Right atrium auricular region (tissue), 2 donors: ENCODE measurements at regions not wholly inside any gene's neighbourhood (a gene's known extent, or its start where the extent isn't known, plus 50 kb on each side); places are given as distances from the start of the nearest gene placed in this dataset.

Experiments used
- DNase-seq: peaks from one replicate; pipeline ENCODE4 v3.0.0-alpha.2; 2019; ENCODE audit warnings: low spot score
- H3K27ac ChIP-seq, 2 donors: fragments of 200-600 bp; sonication (generic); 1 replicate in 1 of 2; 2 replicates in 1 of 2; pipeline ENCODE4 v1.5.1; 2016 to 2019
- H3K27me3 ChIP-seq, 2 donors: fragments of 200-600 bp; sonication (generic); one replicate each; pipeline versions ENCODE4 v1.5.1 to v1.6.0; 2017 to 2019
- H3K36me3 ChIP-seq: fragments of 200-600 bp; sonication (generic); one replicate; pipeline ENCODE4 v1.5.1; 2016
- H3K4me1 ChIP-seq, 2 donors: fragments of 200-600 bp; sonication (generic); one replicate each; pipeline versions ENCODE4 v1.5.1 to v1.6.0; 2017 to 2019
- H3K4me3 ChIP-seq, 2 donors: fragments of 200-600 bp; sonication (generic); 1 replicate in 1 of 2; 2 replicates in 1 of 2; pipeline ENCODE4 v1.5.1; 2017 to 2019; ENCODE audit warnings: mild to moderate bottlenecking in 1 of 2, moderate library complexity in 1 of 2
- H3K9me3 ChIP-seq, 2 donors: fragments of 200-600 bp; sonication (generic); one replicate each; pipeline ENCODE4 v1.5.1; 2019
- TF ChIP-seq, protein P1 (sequence below), 2 donors: fragments of 200-600 bp; sonication (generic); IDR thresholded peaks; one replicate each; pipeline ENCODE4 v1.5.1; 2019; ENCODE audit warnings: antibody characterized with exemption in 2 of 2

DNA sequence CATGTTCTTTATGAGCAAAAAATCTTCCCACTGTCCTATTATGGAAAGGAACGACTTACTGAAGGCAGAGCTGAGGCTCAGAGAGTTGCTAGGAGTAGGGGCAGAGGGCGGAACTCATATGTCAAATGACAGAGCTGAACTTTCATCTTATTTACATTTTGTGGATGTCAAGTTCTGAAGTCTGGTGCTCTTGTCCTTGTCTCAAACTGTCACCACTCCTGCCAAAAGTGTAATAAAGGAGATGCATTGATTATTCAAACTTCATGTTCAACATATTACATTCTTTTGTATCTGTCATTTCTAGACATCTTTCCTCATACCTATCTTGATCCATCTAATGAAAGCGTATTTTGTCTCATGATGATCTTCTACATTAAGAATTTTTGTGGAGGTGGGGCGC is 57.1 kb upstream of the C11orf87 start:
- TF ChIP-seq, protein P1, sequence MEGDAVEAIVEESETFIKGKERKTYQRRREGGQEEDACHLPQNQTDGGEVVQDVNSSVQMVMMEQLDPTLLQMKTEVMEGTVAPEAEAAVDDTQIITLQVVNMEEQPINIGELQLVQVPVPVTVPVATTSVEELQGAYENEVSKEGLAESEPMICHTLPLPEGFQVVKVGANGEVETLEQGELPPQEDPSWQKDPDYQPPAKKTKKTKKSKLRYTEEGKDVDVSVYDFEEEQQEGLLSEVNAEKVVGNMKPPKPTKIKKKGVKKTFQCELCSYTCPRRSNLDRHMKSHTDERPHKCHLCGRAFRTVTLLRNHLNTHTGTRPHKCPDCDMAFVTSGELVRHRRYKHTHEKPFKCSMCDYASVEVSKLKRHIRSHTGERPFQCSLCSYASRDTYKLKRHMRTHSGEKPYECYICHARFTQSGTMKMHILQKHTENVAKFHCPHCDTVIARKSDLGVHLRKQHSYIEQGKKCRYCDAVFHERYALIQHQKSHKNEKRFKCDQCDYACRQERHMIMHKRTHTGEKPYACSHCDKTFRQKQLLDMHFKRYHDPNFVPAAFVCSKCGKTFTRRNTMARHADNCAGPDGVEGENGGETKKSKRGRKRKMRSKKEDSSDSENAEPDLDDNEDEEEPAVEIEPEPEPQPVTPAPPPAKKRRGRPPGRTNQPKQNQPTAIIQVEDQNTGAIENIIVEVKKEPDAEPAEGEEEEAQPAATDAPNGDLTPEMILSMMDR (IDR thresholded peaks at IDR 0.05): no peak
- no peaks in the 10 kb centered on the region for H3K4me1 ChIP-seq
- H3K36me3 ChIP-seq: no peaks in the 10 kb centered on the region
- no peak for DNase-seq
- H3K27me3 ChIP-seq: no peaks in the 10 kb centered on the region
- H3K4me3 ChIP-seq: no peak overlapping the region
- no peaks in the 10 kb centered on the region for H3K9me3 ChIP-seq
- H3K27ac ChIP-seq: no peak overlapping the region

DNA sequence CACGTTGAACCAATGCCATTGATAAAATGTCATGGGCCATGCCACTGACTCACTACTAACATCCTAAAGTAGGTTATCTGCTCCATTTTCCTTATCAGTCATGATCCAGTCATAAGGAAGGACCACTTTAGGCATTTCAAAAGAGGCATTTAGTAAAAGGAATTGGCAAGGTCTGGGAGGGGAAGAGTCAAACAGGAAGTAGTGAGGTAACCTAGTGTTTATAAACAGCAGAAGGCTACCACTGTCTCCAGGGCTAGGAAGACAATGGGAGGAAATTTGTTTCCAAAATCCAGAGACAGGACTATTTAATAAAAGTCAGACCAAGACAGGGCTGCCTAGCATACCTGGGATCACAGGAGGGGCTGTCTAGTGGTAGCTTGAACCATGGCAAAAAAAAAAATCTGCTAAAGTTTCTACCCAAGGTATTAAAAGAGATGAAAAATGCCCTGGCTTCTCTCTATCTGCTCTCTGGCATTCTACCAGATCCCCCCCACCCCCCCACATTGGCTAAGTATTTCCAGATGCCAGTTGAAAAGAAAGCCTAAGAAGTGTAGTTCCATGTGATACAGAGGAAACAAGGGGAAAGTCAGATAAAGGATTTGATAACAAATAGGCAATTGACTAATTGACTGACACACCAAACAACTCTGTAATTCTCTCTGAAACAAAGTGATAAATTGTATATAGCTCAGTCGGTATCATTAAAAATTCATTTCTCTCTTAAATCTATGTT is 50.4 kb upstream of the C11orf87 start:
- Histone ChIP-seq H3K4me1 (no peaks in the 10 kb centered on the region), H3K27me3 (no peaks in the 10 kb centered on the region), H3K36me3 (no peaks in the 10 kb centered on the region), H3K4me3 (no peak overlapping the region), H3K27ac (no peak overlapping the region), H3K9me3 (no peaks in the 10 kb centered on the region)
- DNase-seq: no peak
- TF ChIP-seq, protein P1 (IDR thresholded peaks at IDR 0.05): no peak
